ENCODE measurements at regions not wholly inside any gene's neighbourhood (a gene's known extent, or its start where the extent isn't known, plus 50 kb on each side); places are given as distances from the start of the nearest gene placed in this dataset.

- no peak for DNase-seq (ENCODE audit: low read depth)
Measured at GRCh38 chr3:31249545-31249944, 283.2 kb upstream of the STT3B start.

DNA sequence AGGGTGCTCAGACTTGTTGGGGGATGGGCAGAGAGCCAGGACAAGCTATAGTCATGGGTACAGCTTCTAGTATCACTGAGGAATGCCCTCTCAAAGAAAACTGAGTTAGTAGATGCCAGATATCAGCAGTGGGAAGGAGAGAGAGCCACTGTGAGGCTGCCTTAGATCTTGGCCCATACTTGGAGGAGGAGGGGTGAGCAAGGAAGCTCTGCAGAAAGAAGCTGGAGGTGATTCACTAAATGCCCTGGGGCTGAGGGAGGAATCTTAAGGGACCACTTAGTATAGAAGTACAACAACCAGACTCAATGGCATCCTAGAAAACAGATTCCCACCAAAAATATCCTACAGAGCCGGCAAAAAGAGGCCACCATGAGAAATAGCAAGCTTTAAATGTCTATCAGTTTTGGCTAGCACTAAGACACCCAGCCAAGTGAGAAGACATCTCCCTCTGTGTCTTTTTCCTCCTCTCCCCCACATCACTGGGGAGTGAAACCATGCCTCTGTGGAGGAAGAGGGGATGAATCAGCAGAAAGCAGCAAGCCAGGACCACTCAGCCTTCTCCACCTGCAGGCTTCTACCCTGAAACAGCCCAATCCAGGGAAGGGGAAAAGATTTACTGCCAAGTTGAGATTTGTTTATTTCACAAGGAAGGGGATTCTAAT is 282.5 kb upstream of the STT3B start:
- DNase-seq (ENCODE audit: low read depth) = no peak

DNA sequence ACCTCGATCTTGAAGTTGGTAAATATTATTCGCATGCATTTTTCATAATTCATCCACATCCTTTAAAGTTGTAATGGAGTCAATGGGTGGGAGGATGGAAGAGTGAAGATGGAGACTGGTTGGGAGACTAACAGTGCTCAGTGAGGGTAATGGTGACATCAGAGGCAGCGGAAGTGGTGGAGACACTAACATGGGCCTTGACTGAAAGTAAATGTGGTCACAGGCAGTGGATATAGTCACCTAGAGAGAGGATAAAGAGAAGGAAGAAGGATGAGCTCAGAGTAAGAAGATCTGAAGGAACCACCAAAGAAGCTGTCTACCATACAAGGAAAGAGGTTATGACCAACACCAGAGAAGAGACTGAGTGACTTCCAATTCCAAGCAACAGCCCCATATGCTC is 281.6 kb upstream of the STT3B start:
- DNase-seq (ENCODE audit: low read depth) = no peak

GRCh38 chr3:31252216-31253185 is 280.2 kb upstream of the STT3B start:
- no peak for DNase-seq (ENCODE audit: low read depth)

DNA sequence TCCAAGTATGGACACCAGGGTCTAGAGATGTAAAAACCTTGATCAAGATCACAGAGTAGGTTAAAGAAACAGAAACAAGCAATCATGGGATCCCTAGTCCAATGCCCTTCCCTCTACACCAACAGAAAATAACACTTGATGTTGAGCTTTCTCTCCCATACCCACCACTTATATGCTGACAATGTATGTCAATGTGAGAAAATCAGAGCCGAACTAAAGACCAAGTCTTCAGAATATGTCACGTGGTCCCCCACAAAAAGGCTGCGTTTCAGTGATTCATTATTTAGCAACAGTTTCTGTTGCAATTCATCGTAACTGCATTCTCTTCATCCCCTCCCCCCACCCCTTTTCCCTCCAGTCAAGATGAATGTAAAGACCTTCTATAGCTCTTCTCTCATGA is 278.9 kb upstream of the STT3B start:
- no peak for DNase-seq (ENCODE audit: low read depth)

- DNase-seq (ENCODE audit: low read depth) = no peak
Measured at GRCh38 chr3:31254483-31254882, 278.2 kb upstream of the STT3B start.

DNA sequence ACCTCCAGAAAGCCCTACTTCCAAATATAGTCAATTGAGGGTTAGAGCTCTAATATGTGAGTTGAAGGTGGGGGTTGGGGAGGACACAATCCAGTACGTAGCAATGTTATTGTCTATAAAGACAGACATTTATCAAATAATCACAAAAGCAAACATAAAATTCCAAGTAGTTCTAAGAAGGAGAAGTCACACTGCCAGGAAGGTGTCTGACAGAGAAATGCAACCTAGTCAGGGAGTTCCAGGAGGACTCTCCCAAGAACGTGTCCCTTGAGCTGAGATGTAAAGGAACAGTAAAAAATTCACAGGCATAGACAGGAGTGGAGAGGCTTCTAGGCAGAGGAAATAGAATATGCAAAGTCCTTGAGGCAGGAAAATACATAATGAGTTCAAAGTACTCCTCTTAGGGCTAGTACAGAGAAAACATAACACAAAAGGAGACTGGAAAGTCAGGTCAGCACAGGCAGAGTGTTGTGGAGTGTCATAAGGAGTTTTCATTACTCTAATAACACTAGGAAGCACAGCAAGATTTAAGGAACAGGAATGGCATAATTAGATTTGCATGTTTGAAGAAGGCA is 277.6 kb upstream of the STT3B start:
- DNase-seq (ENCODE audit: low read depth) = no peak

DNA sequence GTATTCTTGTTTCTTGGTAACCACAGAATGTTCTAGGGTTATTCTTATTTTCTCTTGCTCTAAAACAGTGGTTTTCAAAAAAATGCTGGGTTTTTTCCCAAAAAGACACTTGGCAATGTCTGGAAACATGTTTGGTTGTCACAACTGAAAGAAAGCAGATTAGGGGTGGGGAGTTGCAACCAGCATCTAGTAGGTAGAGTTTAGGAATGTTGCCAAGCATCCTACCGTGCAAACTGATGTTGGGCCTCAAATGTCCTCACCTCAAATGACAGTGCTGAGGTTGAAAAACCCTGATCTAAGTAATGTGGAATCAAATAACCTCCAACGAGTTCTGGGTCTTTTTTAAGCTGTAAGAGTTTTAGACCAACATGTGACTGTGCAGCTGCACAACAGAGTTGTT is 270.5 kb upstream of the STT3B start:
- no peak for DNase-seq (ENCODE audit: low read depth)

GRCh38 chr3:31263897-31264296 is 268.8 kb upstream of the STT3B start:
- DNase-seq (ENCODE audit: low read depth) = no peak

GRCh38 chr3:31265646-31266428 is 266.9 kb upstream of the STT3B start:
- DNase-seq (ENCODE audit: low read depth) = no peak

- no peak for DNase-seq (ENCODE audit: low read depth)
Measured at GRCh38 chr3:31268868-31269267, 263.9 kb upstream of the STT3B start.

GRCh38 chr3:31270010-31270409 is 262.7 kb upstream of the STT3B start:
- DNase-seq (ENCODE audit: low read depth) = no peak

- DNase-seq (ENCODE audit: low read depth) = no peak
Measured at GRCh38 chr3:31274326-31275024, 258.2 kb upstream of the STT3B start.

DNA sequence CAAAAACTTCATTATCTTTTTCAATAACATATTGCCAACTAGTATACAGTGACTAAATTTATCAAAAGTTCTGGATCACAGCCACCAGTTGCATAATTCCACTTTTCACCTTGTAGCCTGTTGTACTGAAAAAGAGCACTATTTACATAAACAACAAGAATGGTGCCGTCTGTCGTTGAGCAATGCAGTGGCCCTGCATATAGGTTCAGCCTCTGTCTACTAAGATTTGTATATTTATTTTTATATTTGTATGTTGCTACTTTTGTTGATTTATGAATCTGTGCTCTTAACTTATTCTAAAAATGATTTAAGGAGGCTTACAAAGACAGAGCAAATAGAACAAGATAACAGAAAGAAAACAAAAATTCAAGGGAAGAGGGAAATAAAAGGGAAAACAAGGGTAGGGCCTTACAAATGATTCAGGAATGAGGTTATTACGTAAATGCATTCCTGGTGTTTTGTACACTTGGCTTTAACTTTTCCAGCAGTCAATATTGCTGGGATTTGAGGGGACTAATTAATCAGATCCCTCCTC is 257.6 kb upstream of the STT3B start:
- DNase-seq (ENCODE audit: low read depth) = no peak

GRCh38 chr3:31275583-31275982 is 257.1 kb upstream of the STT3B start:
- DNase-seq (ENCODE audit: low read depth) = no peak

- DNase-seq (ENCODE audit: low read depth) = no peak
Measured at GRCh38 chr3:31277582-31277981, 255.1 kb upstream of the STT3B start.

GRCh38 chr3:31278532-31278931 is 254.2 kb upstream of the STT3B start:
- no peak for DNase-seq (ENCODE audit: low read depth)

- no peak for DNase-seq (ENCODE audit: low read depth)
Measured at GRCh38 chr3:31284776-31285175, 247.9 kb upstream of the STT3B start.

DNA sequence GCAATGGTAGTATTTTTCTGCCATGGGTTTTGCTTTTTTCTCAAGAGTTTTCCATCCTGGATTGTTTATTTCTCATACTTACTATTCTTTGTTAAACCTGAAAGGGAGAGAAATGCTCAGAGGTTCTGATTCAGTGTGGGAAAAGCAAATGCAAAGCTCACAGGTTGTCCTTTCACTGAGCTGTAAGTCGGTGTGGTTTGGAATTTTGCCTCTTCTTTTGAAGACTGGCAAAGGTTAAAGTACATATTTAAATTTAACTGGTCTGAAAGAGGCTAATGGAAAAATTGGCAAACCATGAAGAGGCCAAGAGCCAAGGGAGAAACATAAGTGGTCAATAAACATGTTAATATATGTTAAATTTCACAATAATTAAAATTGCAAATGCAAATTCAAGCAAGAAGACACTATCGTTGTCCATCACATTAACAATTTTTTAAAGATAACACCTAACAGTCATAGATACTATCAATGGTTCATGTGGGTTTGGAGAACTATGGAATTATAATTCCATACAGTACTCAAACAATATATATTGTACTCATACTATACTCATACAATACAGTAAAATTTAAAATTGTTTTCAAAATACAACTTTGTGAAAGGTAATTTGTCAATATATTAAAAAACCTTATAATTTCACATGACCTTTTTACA is 246.8 kb upstream of the STT3B start:
- no peak for DNase-seq (ENCODE audit: low read depth)

DNA sequence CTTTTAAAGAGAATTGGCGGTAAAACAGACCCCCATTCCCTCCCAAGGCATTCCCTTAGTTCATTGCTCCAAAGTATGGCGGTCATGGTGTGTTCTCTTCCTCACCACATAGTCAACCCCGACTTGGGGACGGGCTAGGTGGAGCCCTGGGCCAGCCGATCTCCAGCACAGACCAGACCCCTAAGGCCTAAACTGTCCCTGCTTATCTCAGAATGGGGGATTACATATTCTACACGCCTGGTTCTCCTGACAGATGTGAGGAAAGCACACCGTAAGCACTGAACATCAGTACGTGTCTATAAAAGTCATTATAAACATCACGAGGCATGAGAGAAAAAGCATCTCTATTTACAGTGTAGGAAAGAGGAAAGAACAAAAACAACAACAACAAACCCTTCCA is 244.5 kb upstream of the STT3B start:
- no peak for DNase-seq (ENCODE audit: low read depth)

DNA sequence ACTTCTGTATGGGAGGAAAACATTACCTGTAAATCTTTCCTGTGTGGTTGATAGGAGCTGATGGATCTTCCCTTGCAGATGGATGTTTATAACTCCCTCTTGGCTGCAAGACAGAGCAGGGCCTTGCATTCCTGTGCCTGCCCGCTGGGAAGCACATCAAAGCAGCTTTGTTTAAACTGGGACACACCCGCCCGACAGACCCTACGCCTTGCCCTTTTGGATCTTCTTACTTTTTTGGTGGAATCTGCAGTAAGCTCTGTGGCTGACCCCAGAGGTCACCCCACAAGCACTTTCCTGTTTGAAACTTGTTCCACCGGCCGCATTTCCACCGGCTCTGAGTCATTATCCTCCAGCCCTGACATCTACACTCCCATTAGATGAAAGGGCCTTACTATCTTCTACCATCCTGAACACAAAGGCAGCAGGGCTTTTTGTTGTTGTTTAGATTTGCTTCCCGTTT is 244.1 kb upstream of the STT3B start:
- no peak for DNase-seq (ENCODE audit: low read depth)

All from non-pigmented ciliary epithelial cell (primary cell).